ENCODE measurements at regions not wholly inside any gene's neighbourhood (a gene's known extent, or its start where the extent isn't known, plus 50 kb on each side); places are given as distances from the start of the nearest gene placed in this dataset.

DNA sequence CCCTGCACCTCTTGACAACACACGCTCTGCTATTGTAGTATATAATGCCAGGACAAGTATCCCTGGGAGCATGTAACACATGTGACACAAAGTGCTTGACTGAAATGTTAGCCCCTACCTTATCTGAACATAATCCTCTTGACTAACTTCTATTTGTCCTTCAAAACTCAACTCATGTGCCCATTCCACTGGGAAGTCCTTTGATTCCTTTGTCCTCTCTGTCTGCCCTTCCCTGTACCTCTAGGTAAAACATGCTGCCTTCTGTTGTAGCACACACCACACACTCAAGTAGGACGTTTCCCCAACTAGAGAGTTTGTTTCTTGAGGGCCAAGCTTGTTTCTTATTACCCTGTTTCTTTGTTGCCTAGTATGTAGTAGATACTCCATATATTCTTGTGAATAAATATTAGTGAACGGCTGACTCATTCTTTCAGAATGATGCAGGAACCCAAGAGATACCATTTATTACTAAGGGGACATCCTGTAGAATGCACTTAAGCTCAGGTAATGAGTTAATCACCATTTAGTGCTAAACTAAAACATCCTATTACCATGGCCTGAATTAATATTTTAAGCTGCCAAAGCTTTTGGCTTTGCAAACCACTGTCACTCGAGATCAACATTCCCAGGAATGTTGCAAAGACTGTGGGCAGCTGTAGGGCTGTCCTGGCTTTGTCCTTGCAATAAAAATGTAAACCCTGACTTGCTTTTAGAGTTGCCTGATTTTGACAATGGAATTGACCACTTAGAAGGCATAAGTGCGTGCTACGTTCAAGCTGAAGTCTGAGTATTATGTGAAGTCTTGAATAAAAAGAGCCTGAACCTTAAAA is 313.4 kb downstream of the COG6 start:
- Mint-ChIP-seq H3K9me3 (no peaks in the 10 kb centered on the region), H3K27me3 (ENCODE audit: low read depth) (no peaks in the 10 kb centered on the region), H3K4me1 (ENCODE audit: low read depth) (peaks cover 3% of the 10 kb centered on the region), H3K4me3 (no peak overlapping the region), H3K27ac (no peak overlapping the region), H3K36me3 (ENCODE audit: low read depth) (no peaks in the 10 kb centered on the region)
- DNase-seq: no peak
- CTCF ChIA-PET: interaction anchor here (0.6 to 0.8 kb wide), 2 partner anchors 8 to 555 kb away, joined by 3 read pairs; no protein-coding TSS in a partner anchor
- intact Hi-C loops (cut with micrococcal nuclease): no loop called here

DNA sequence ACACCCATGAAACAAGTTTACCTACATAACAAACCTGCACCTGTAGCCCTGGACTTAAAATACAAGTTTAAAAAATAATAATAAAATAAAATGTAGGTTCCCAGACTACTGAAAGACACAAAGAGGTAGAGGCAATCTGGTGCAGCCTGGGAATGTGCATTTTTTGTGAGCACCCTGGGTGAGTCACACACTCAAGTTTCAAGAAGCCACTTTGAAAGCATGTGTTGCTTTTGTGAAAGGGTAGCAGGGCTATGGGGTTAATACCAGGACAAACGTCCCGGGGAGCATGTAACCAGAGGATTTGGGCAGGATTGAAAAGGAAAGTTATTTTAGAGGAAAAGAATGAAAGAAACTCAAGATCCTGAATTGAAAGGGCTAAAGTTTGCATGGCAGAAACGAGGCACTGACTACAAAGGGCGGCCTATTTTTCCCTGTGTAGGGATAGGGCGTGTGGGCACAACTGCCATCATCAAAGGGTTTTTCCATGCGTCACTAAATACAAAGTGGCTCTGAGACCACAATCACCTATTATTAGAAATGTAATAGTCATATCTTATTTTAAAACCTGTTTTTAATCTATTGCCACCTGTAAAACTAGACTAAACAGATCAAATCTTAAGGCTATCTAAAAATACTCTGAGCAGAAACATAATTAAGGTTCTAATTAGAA is 314.9 kb downstream of the COG6 start:
- DNase-seq: no peak
- intact Hi-C loops (cut with micrococcal nuclease): no loop called here
- H3K27ac Mint-ChIP-seq: no peak overlapping the region

DNA sequence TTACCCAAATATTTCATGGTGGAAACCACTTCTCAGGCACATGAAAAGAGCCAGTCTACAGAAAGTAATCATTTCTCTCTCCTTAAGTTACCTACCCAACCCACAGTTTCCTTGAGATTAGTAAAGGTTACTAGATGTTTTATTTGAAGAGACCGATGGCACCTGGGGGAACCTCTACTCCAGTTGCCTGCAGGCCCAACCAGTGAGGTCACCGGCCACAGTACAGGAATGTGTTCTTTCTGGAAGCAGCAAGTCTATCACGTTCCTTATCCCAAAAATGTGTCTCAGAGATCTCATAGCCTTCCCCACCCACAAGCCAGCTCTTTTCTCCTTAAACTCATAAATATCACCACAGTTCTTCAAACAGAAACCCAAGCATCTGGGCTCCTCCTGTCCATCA is 316.1 kb downstream of the COG6 start:
- intact Hi-C loops (cut with micrococcal nuclease): no loop called here
- Mint-ChIP-seq H3K4me3 (no peak overlapping the region), H3K27me3 (ENCODE audit: low read depth) (no peaks in the 10 kb centered on the region), H3K27ac (no peak overlapping the region), H3K4me1 (ENCODE audit: low read depth) (peaks cover 3% of the 10 kb centered on the region), H3K9me3 (no peaks in the 10 kb centered on the region), H3K36me3 (ENCODE audit: low read depth) (no peaks in the 10 kb centered on the region)
- DNase-seq: no peak
- CTCF ChIA-PET: no interaction called here

More for the DNA sequence above, 314.9 kb downstream of the COG6 start:
- CTCF ChIA-PET: no interaction called here
- Mint-ChIP-seq H3K4me3 (no peak overlapping the region), H3K4me1 (ENCODE audit: low read depth) (peaks cover 3% of the 10 kb centered on the region), H3K9me3 (no peaks in the 10 kb centered on the region), H3K27me3 (ENCODE audit: low read depth) (no peaks in the 10 kb centered on the region), H3K36me3 (ENCODE audit: low read depth) (no peaks in the 10 kb centered on the region)

DNA sequence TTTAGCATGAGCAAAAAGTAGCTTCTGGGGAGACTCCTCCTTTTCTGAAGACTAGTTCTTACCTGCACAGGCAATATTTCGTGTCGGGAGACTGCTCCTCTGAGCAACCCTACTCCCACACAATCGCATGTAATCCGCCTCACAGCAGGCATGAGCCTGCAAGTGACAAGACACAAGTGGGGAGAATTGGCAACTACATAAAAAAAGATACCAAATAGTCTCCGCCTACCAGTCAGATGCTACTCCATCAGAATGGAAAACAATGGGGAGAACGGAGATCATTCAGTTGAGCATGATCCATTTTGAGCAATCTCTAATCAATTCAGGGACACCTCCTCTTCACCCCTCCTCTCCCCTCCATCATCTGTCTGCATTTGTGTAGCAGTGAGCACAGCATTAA is 321.0 kb downstream of the COG6 start:
- CTCF ChIA-PET: interaction anchor here (0.6 kb wide), 1 partner anchor 8 kb away, joined by 3 read pairs; no protein-coding TSS in a partner anchor
- no peaks in the 10 kb centered on the region for H3K27me3 Mint-ChIP-seq (ENCODE audit: low read depth)
- no peak overlapping the region for H3K27ac Mint-ChIP-seq
- intact Hi-C loops (cut with micrococcal nuclease): no loop called here
- H3K4me1 Mint-ChIP-seq (ENCODE audit: low read depth): peaks cover 3% of the 10 kb centered on the region
- DNase-seq: no peak
- no peak overlapping the region for H3K4me3 Mint-ChIP-seq
- H3K9me3 Mint-ChIP-seq: no peaks in the 10 kb centered on the region
- no peaks in the 10 kb centered on the region for H3K36me3 Mint-ChIP-seq (ENCODE audit: low read depth)

DNA sequence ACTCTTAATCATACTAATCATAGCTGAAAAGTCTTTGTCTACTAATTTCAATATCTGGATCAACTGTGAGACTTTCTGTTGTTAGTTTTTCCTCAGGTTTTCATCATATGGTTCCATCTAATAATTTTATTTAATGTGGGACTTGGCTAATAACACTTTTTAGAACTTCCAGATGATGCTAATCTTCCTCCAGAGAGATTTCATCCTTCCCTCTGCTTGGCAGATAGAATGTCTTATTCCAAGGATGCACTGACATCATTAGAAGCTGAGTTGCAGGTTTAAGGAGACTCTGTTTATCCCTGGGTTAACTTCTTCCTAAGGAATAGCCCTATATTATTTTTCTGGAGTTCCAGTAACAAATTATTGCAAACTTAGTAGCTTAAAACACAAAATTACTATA is 325.6 kb downstream of the COG6 start:
- no peaks in the 10 kb centered on the region for H3K9me3 Mint-ChIP-seq
- intact Hi-C loops (cut with micrococcal nuclease): no loop called here
- H3K4me1 Mint-ChIP-seq (ENCODE audit: low read depth): no peaks in the 10 kb centered on the region
- H3K4me3 Mint-ChIP-seq: no peak overlapping the region
- H3K27ac Mint-ChIP-seq: no peak overlapping the region
- CTCF ChIA-PET: interaction anchor here (0.7 kb wide), 1 partner anchor 28 kb away, joined by 3 read pairs; no protein-coding TSS in a partner anchor
- no peaks in the 10 kb centered on the region for H3K27me3 Mint-ChIP-seq (ENCODE audit: low read depth)
- no peak for DNase-seq
- no peaks in the 10 kb centered on the region for H3K36me3 Mint-ChIP-seq (ENCODE audit: low read depth)

DNA sequence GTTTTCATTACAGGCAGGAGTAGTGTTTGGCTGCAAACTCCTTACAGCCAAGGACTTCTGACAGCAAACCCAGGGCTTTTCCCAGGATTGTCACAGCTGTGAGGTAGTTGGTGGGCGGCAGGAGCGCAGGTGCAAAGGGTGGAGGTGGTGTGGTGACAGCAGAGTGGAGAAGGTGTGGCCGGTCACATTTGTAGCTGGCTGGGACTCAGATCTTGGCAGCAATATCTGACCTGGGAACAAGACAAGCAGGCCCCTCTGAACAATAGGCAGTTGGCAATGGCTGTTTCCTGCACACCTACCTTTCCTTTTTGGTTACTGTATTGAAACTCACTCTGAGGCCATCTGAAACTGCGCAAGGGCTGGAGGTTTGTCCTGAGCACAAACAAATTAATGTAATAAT is 327.3 kb downstream of the COG6 start:
- no peaks in the 10 kb centered on the region for H3K9me3 Mint-ChIP-seq
- intact Hi-C loops (cut with micrococcal nuclease): no loop called here
- no peak overlapping the region for H3K27ac Mint-ChIP-seq
- H3K36me3 Mint-ChIP-seq (ENCODE audit: low read depth): no peaks in the 10 kb centered on the region
- no peak for DNase-seq
- no peaks in the 10 kb centered on the region for H3K4me1 Mint-ChIP-seq (ENCODE audit: low read depth)
- H3K27me3 Mint-ChIP-seq (ENCODE audit: low read depth): no peaks in the 10 kb centered on the region
- no peak overlapping the region for H3K4me3 Mint-ChIP-seq
- CTCF ChIA-PET: no interaction called here

DNA sequence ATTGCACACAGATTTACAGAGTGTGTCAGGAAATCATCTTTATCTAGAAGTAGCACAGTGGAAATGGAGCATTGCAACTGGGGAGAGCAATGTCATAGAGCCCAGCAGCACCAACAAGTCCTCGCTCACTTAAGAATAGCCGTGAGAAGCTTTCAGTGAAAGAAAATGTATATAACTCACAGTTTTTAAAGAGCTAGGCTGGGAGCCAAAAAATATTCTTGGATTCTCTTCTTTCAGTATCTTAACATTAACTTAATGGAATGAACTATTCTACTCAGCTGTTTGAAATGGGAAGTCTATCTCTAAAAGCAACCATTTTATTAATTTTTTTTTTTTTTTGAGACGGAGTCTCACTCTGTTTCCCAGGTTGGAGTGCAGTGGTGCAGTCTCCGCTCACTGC is 329.6 kb downstream of the COG6 start:
- Mint-ChIP-seq H3K9me3 (no peaks in the 10 kb centered on the region), H3K4me1 (ENCODE audit: low read depth) (no peaks in the 10 kb centered on the region), H3K27ac (no peak overlapping the region), H3K4me3 (no peak overlapping the region), H3K36me3 (ENCODE audit: low read depth) (no peaks in the 10 kb centered on the region), H3K27me3 (ENCODE audit: low read depth) (no peaks in the 10 kb centered on the region)
- no peak for DNase-seq
- CTCF ChIA-PET: interaction anchor here (0.6 kb wide), 2 partner anchors 9 to 611 kb away, joined by 3 to 4 read pairs; no protein-coding TSS in a partner anchor
- intact Hi-C loops (cut with micrococcal nuclease): no loop called here

DNA sequence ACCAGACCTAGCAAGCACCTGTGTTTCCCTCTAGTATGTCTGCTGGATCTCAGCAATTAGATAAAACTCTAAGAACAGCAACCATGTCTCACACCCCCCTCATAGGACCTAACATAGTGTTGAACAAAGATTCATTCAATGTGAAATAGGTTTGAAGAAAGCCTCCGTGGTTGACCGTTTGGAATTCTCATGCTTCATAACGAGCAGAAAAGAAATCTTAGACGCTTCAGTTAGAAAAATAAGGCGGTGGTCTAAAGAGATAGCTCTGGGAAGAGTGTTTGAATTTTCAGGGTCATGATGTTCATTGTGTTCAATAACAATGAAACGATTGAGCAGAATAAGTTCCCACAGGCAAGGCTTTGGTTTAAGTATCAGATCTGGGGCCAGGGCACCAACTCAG is 332.9 kb downstream of the COG6 start:
- Mint-ChIP-seq H3K4me3 (no peak overlapping the region), H3K4me1 (ENCODE audit: low read depth) (no peaks in the 10 kb centered on the region), H3K27ac (no peak overlapping the region), H3K9me3 (peaks cover 1% of the 10 kb centered on the region), H3K36me3 (ENCODE audit: low read depth) (no peaks in the 10 kb centered on the region), H3K27me3 (ENCODE audit: low read depth) (no peaks in the 10 kb centered on the region)
- CTCF ChIA-PET: no interaction called here
- intact Hi-C loops (cut with micrococcal nuclease): no loop called here
- no peak for DNase-seq

DNA sequence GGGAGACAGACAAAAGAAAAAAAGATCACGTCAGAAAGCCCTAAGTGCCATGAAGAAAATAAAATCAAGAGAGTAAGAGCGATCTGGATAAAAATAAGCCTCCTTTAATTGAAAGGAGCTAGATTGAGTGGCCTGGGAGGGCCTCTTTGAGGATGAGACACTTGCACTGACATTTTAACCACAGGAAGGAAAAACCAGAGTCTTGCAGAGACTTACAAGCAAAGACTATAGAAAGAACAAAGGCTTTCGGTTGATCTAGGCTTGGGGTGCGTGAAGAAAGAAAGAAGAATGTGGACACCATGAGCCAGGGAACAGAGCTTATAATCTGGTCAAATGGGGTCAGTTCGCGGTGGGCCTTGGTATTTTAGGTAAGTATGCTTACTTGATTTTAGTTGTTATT is 342.7 kb downstream of the COG6 start:
- peaks cover 25% of the 10 kb centered on the region for H3K4me1 Mint-ChIP-seq (ENCODE audit: low read depth)
- no peaks in the 10 kb centered on the region for H3K9me3 Mint-ChIP-seq
- no peaks in the 10 kb centered on the region for H3K27me3 Mint-ChIP-seq (ENCODE audit: low read depth)
- H3K4me3 Mint-ChIP-seq: no peak overlapping the region
- intact Hi-C loops (cut with micrococcal nuclease): loop anchor here (2.0 kb wide), 1 partner anchor 29 kb away; no protein-coding TSS in a partner anchor
- H3K36me3 Mint-ChIP-seq (ENCODE audit: low read depth): no peaks in the 10 kb centered on the region
- peak; percentile 41 for DNase-seq
- CTCF ChIA-PET: interaction anchor here (0.6 to 2.1 kb wide), 4 partner anchors 9 to 317 kb away, joined by 3 to 6 read pairs (median 4); no protein-coding TSS in a partner anchor
- H3K27ac Mint-ChIP-seq: peak overlapping the region; percentile 25

DNA sequence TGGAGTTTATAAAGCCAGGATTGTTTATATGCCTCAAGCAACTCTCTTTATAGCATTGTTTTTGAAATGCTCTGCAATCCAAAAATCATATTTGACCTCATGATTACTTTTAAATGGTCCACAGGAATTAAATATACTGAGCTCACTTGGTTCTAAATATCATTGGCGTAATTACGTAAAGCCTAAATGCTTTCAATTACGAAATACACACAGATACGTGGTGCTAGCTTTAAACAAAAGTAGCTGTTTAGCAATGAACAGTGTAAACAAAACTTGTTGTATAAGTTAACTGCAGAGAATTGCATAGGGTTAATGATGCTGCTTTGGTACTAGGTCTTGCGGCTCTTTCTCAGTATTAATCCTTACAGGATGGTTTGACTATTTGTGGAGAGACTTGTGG is 346.6 kb downstream of the COG6 start:
- H3K36me3 Mint-ChIP-seq (ENCODE audit: low read depth): no peaks in the 10 kb centered on the region
- intact Hi-C loops (cut with micrococcal nuclease): no loop called here
- H3K4me3 Mint-ChIP-seq: no peak overlapping the region
- peaks cover 22% of the 10 kb centered on the region for H3K4me1 Mint-ChIP-seq (ENCODE audit: low read depth)
- no peaks in the 10 kb centered on the region for H3K27me3 Mint-ChIP-seq (ENCODE audit: low read depth)
- no peak overlapping the region for H3K27ac Mint-ChIP-seq
- no peak for DNase-seq
- CTCF ChIA-PET: no interaction called here
- H3K9me3 Mint-ChIP-seq: no peaks in the 10 kb centered on the region

DNA sequence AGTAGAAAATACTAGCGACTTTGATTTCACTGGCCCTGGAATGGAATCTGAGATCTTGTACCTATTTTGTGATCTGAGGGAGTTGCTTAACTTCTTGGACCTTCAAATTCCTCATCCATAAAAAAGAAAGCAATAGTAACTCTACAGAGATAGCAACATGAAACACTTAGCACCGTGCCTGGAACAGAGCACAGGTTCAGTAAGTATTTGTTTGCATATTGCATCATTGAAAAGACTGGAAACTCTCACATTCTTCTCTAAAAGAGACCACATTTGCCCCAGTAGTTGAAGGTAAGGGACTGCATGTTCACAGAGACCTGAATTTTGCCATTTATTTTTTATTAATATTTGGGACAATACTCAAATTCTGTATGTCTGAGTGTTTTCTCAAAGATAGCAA is 358.1 kb downstream of the COG6 start:
- Mint-ChIP-seq H3K4me1 (ENCODE audit: low read depth) (peaks cover 4% of the 10 kb centered on the region), H3K27me3 (ENCODE audit: low read depth) (no peaks in the 10 kb centered on the region), H3K36me3 (ENCODE audit: low read depth) (no peaks in the 10 kb centered on the region), H3K27ac (no peak overlapping the region), H3K4me3 (no peak overlapping the region), H3K9me3 (no peaks in the 10 kb centered on the region)
- DNase-seq: no peak
- CTCF ChIA-PET: interaction anchor here (1.0 kb wide), 1 partner anchor 8 kb away, joined by 3 read pairs; no protein-coding TSS in a partner anchor
- intact Hi-C loops (cut with micrococcal nuclease): no loop called here

DNA sequence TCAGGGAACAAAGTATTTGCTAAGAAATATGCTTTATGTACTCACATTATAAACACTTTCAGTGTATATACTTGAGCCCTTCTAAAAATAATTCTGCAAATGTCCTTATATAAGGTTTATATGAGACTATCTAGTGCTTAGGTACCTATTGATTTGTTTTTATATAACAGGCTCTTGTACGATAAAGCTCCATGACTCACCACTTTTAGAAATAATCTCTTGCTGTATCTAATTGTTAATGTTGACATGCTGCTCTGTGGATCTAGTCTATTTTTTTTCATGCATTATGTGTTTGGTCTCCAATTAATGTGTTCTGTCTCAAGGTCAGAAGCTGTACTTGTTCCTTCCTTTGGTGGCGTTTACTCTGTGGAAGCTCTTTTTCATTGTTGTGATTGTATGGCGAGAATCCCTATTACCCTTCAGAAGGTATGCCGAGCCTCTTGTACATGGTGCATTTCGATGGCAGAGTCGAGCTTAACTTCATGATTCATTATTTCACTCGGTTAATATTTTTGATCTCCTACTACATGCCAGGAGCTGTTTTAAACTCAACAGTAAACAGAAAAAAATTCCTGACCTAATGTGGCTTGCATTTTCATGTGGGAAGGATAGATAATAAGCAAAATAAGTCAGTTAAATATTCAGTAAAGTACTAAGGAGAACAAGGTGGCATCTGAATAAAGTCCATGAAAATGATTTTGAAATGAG is 361.6 kb downstream of the COG6 start:
- Mint-ChIP-seq H3K27me3 (ENCODE audit: low read depth) (no peaks in the 10 kb centered on the region), H3K36me3 (ENCODE audit: low read depth) (no peaks in the 10 kb centered on the region), H3K4me1 (ENCODE audit: low read depth) (peaks cover 4% of the 10 kb centered on the region), H3K4me3 (no peak overlapping the region), H3K9me3 (no peaks in the 10 kb centered on the region), H3K27ac (no peak overlapping the region)
- intact Hi-C loops (cut with micrococcal nuclease): no loop called here
- CTCF ChIA-PET: interaction anchor here (0.7 to 3.2 kb wide), 2 partner anchors 51 to 75 kb away, joined by 4 to 12 read pairs; no protein-coding TSS in a partner anchor
- DNase-seq: no peak
